Ovary (tissue), 3 donors: ENCODE measurements at regions not wholly inside any gene's neighbourhood (a gene's known extent, or its start where the extent isn't known, plus 50 kb on each side); places are given as distances from the start of the nearest gene placed in this dataset.

Experiments used
- EP300 ChIP-seq: sonication (generic); formaldehyde crosslinking; IDR thresholded peaks from one replicate; pipeline ENCODE4 v1.6.1; 2017; ENCODE audit warnings: antibody characterized with exemption
- POLR2A ChIP-seq: fragments of 450-650 bp; IDR thresholded peaks from one replicate; pipeline ENCODE4 v1.6.1; 2017; ENCODE audit warnings: antibody characterized with exemption, mild to moderate bottlenecking, moderate library complexity
- TF ChIP-seq, protein P1 (sequence below), 3 donors: fragments of 450-650 bp in 2 of 3; fragments of 200-600 bp in 1 of 3; IDR thresholded peaks; one replicate each; pipeline versions ENCODE4 v1.5.1 to v1.8.0; 2016 to 2022; ENCODE audit warnings: antibody characterized with exemption in 3 of 3, mild to moderate bottlenecking in 1 of 3
- donor health status: DM: no; HTN: no; CAD: no.

DNA sequence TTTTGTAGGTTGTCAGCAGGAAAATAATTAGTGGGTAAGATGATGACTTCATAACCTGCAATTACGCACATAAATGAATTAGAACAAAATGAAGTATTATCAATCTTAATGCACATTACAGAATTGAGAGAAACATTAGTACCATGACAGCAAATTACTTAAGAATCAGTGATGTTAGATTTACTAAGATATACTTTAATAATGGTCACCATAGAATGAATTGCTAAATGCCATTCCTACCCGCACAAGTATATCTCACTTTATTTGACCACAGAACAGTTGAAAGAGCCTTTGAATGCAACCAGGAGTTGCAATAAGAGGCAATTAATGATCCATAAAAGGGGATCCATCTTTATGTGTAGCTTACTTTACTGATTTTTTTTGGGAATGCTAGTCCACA is 816.4 kb upstream of the AGA start:
- TF ChIP-seq, protein P1, sequence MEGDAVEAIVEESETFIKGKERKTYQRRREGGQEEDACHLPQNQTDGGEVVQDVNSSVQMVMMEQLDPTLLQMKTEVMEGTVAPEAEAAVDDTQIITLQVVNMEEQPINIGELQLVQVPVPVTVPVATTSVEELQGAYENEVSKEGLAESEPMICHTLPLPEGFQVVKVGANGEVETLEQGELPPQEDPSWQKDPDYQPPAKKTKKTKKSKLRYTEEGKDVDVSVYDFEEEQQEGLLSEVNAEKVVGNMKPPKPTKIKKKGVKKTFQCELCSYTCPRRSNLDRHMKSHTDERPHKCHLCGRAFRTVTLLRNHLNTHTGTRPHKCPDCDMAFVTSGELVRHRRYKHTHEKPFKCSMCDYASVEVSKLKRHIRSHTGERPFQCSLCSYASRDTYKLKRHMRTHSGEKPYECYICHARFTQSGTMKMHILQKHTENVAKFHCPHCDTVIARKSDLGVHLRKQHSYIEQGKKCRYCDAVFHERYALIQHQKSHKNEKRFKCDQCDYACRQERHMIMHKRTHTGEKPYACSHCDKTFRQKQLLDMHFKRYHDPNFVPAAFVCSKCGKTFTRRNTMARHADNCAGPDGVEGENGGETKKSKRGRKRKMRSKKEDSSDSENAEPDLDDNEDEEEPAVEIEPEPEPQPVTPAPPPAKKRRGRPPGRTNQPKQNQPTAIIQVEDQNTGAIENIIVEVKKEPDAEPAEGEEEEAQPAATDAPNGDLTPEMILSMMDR (IDR thresholded peaks at IDR 0.05), result no peak
- TF ChIP-seq EP300 (no peak), POLR2A (no peak)
